ENCODE measurements at regions not wholly inside any gene's neighbourhood (a gene's known extent, or its start where the extent isn't known, plus 50 kb on each side); places are given as distances from the start of the nearest gene placed in this dataset.
"Not testable (repeated sequence)": the region's sequence is repeated elsewhere in the genome, so short reads cannot be mapped to it uniquely, and the experiment has no call there.

DNA sequence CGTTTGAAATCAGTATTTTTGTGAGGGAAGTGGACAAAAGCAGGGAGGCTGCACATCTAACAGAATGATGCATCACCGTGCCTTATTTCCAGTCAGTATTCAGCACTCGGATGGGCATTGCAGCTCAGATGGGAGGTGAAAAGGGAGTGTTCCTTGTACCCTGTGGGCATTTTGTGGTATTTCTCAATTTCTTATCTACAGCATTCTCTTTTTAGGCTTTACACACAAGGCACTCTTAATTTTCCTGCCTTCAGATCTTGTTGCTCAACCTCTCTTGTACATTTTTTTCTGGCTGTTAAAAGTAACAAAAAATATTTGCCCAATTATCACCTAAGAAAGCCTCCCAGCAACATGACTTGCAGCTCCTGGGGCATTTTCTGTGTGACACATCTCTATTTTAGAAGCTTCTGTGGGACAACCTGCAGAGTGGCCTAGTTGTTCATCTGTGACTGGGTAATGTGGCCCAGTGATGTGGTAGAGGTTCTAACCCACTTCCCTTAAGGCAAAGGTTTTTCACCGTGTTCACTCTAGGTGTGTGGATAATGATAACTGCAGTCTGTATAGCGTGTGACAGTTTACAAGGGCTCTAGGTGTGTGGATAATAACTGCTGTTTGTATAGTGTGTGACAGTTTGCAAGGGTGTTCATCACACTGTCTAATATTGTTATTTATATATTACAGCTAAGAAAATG is 257.2 kb downstream of the PTGER3 start:
- Histone ChIP-seq H2AK5ac (ENCODE audit: insufficient read length, low read length) (no peak overlapping the region), H3K4me2 (ENCODE audit: insufficient read depth, insufficient read length, low read length) (no peak overlapping the region)
- no peaks in the 10 kb centered on the region for H3K4me1 Mint-ChIP-seq

DNA sequence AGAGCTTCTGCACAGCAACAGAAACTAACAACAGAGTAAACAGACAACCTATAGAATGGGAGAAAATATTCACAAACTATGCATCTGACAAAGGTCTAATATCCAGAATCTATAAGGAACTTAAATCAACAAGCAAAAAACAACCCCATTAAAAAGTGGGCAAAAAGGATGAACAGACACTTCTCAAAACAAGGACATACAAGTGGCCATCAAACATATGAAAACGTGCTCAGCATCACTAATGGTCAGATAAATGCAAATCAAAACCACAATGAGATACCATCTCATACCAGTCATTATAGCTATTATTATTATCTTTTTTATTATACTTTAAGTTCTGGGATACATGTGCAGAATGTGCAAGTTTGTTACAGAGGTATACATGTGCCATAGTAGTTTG is 252.6 kb downstream of the PTGER3 start:
- H3K4me2 ChIP-seq (ENCODE audit: insufficient read depth, insufficient read length, low read length); H3T11ph ChIP-seq (ENCODE audit: low read length); H3K9me3 ChIP-seq (ENCODE audit: control insufficient read depth, low read depth, low read length); H3K79me2 ChIP-seq (ENCODE audit: insufficient read depth, low read length); H3K36me3 Mint-ChIP-seq (ENCODE audit: insufficient read depth in 1 of 3, low read depth in 3 of 3); H3K27me3 ChIP-seq (ENCODE audit: insufficient read depth, low read length); H3K27me3 Mint-ChIP-seq (ENCODE audit: low read depth); H3K23me2 ChIP-seq (ENCODE audit: insufficient read length, low read depth, low read length, poor library complexity, severe bottlenecking); H3K4ac ChIP-seq (ENCODE audit: low read depth, low read length); H3K79me1 ChIP-seq (ENCODE audit: insufficient read depth, low read depth, low read length, poor library complexity, severe bottlenecking); H3K9me3 Mint-ChIP-seq; H3K14ac ChIP-seq (ENCODE audit: insufficient read depth, low read length); H2BK20ac ChIP-seq (ENCODE audit: low read depth, low read length, poor library complexity, severe bottlenecking); H2BK12ac ChIP-seq (ENCODE audit: insufficient read length, low read depth, low read length); H2BK120ac ChIP-seq (ENCODE audit: low read depth, low read length, poor library complexity, severe bottlenecking); H3K4me3 Mint-ChIP-seq; H4K91ac ChIP-seq (ENCODE audit: insufficient read length, low read depth, low read length); H4K8ac ChIP-seq (replicated peaks; ENCODE audit: insufficient read length, low read depth, low read length); H4K20me1 ChIP-seq (ENCODE audit: control insufficient read depth, insufficient read depth, insufficient read length); H3K18ac ChIP-seq (ENCODE audit: insufficient read length, low read depth, low read length); H4K5ac ChIP-seq (ENCODE audit: insufficient read length, low read depth, low read length); H3K4me1 ChIP-seq (ENCODE audit: insufficient read depth, low read length); H3K56ac ChIP-seq (ENCODE audit: insufficient read length, low read depth, low read length); H3K9ac ChIP-seq (ENCODE audit: extremely low read depth, insufficient read length, low read length); H3K27ac Mint-ChIP-seq; H2BK5ac ChIP-seq (ENCODE audit: insufficient read length, low read length); H3K27ac ChIP-seq (ENCODE audit: insufficient read length, low read depth, low read length); H2AFZ ChIP-seq (ENCODE audit: low read length); DNase-seq; H3K4me1 Mint-ChIP-seq; H2AK5ac ChIP-seq (ENCODE audit: insufficient read length, low read length); H2BK15ac ChIP-seq (ENCODE audit: low read depth, low read length); H3K23ac ChIP-seq (ENCODE audit: insufficient read length, low read depth, low read length): not testable (repeated sequence)
- WGBS (ENCODE audit: extremely low coverage, insufficient read length, low lambda C conversion rate): no CpG with 5 or more reads among the region's 1 CpG

More for the DNA sequence above, 257.2 kb downstream of the PTGER3 start:
- Histone ChIP-seq H2BK20ac (ENCODE audit: low read depth, low read length, poor library complexity, severe bottlenecking) (no peak overlapping the region), H3K4ac (ENCODE audit: low read depth, low read length) (no peak overlapping the region), H2BK120ac (ENCODE audit: low read depth, low read length, poor library complexity, severe bottlenecking) (no peak overlapping the region), H4K20me1 (ENCODE audit: control insufficient read depth, insufficient read depth, insufficient read length) (no peaks in the 10 kb centered on the region), H3K56ac (ENCODE audit: insufficient read length, low read depth, low read length) (no peak overlapping the region), H3K14ac (ENCODE audit: insufficient read depth, low read length) (no peak overlapping the region), H3K79me2 (ENCODE audit: insufficient read depth, low read length) (no peaks in the 10 kb centered on the region), H3K23me2 (ENCODE audit: insufficient read length, low read depth, low read length, poor library complexity, severe bottlenecking) (no peaks in the 10 kb centered on the region), H3K23ac (ENCODE audit: insufficient read length, low read depth, low read length) (no peak overlapping the region), H4K5ac (ENCODE audit: insufficient read length, low read depth, low read length) (no peak overlapping the region), H3K9me3 (ENCODE audit: control insufficient read depth, low read depth, low read length) (no peaks in the 10 kb centered on the region), H4K8ac (replicated peaks; ENCODE audit: insufficient read length, low read depth, low read length) (no peak overlapping the region), H2BK12ac (ENCODE audit: insufficient read length, low read depth, low read length) (no peak overlapping the region), H3K27ac (ENCODE audit: insufficient read length, low read depth, low read length) (no peak overlapping the region), H4K91ac (ENCODE audit: insufficient read length, low read depth, low read length) (no peak overlapping the region), H3K4me1 (ENCODE audit: insufficient read depth, low read length) (no peaks in the 10 kb centered on the region), H3K27me3 (ENCODE audit: insufficient read depth, low read length) (no peaks in the 10 kb centered on the region), H2BK5ac (ENCODE audit: insufficient read length, low read length) (no peak overlapping the region), H2AFZ (ENCODE audit: low read length) (no peak overlapping the region), H3K79me1 (ENCODE audit: insufficient read depth, low read depth, low read length, poor library complexity, severe bottlenecking) (no peaks in the 10 kb centered on the region), H2BK15ac (ENCODE audit: low read depth, low read length) (no peak overlapping the region), H3K18ac (ENCODE audit: insufficient read length, low read depth, low read length) (no peak overlapping the region), H3T11ph (ENCODE audit: low read length) (no peak overlapping the region), H3K9ac (ENCODE audit: extremely low read depth, insufficient read length, low read length) (no peak overlapping the region)
- WGBS (ENCODE audit: extremely low coverage, insufficient read length, low lambda C conversion rate): no CpG with 5 or more reads among the region's 5 CpGs
- TF ChIP-seq, protein P1, sequence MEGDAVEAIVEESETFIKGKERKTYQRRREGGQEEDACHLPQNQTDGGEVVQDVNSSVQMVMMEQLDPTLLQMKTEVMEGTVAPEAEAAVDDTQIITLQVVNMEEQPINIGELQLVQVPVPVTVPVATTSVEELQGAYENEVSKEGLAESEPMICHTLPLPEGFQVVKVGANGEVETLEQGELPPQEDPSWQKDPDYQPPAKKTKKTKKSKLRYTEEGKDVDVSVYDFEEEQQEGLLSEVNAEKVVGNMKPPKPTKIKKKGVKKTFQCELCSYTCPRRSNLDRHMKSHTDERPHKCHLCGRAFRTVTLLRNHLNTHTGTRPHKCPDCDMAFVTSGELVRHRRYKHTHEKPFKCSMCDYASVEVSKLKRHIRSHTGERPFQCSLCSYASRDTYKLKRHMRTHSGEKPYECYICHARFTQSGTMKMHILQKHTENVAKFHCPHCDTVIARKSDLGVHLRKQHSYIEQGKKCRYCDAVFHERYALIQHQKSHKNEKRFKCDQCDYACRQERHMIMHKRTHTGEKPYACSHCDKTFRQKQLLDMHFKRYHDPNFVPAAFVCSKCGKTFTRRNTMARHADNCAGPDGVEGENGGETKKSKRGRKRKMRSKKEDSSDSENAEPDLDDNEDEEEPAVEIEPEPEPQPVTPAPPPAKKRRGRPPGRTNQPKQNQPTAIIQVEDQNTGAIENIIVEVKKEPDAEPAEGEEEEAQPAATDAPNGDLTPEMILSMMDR (conservative IDR thresholded peaks at IDR 0.05): no peak
- Mint-ChIP-seq H3K27ac (no peak overlapping the region; a peak in 1 of 7 replicates), H3K36me3 (ENCODE audit: insufficient read depth in 1 of 3, low read depth in 3 of 3) (no peaks in the 10 kb centered on the region), H3K9me3 (no peaks in the 10 kb centered on the region), H3K27me3 (ENCODE audit: low read depth) (no peaks in the 10 kb centered on the region), H3K4me3 (no peak overlapping the region)
- no peak for DNase-seq

All from H9 (cell line).